H9 (cell line): ENCODE measurements at regions not wholly inside any gene's neighbourhood (a gene's known extent, or its start where the extent isn't known, plus 50 kb on each side); places are given as distances from the start of the nearest gene placed in this dataset.

Experiments
- DNase-seq: peaks from one replicate; pipeline ENCODE4 v3.0.0-alpha.2; 2017
- H2AFZ ChIP-seq: one replicate; pipeline ENCODE4 v1.6.1; 2013; ENCODE audit warnings: mild to moderate bottlenecking, low read length, control low read depth, moderate library complexity
- H2AK5ac ChIP-seq: 2 replicates; pipeline ENCODE4 v1.6.1; 2013; ENCODE audit warnings: low read length, control low read depth, mixed read lengths; ENCODE audit not compliant: insufficient read length
- H2BK120ac ChIP-seq: one replicate; pipeline ENCODE4 v1.6.1; 2013; ENCODE audit warnings: low read depth, mild to moderate bottlenecking, low read length, control low read depth, inconsistent platforms; ENCODE audit not compliant: poor library complexity, severe bottlenecking
- H2BK12ac ChIP-seq: 2 replicates; pipeline ENCODE4 v1.6.1; 2013; ENCODE audit warnings: low read length, control low read depth, mixed read lengths, low read depth; ENCODE audit not compliant: insufficient read length
- H2BK15ac ChIP-seq: 2 replicates; pipeline ENCODE4 v1.6.1; 2013; ENCODE audit warnings: low read depth, low read length, control low read depth
- H2BK20ac ChIP-seq: one replicate; pipeline ENCODE4 v1.6.1; 2013; ENCODE audit warnings: low read depth, mild to moderate bottlenecking, low read length, control low read depth, inconsistent platforms; ENCODE audit not compliant: poor library complexity, severe bottlenecking
- H2BK5ac ChIP-seq: 2 replicates; pipeline ENCODE4 v1.6.1; 2013; ENCODE audit warnings: low read length, control low read depth, mixed read lengths; ENCODE audit not compliant: insufficient read length
- H3K14ac ChIP-seq: 2 replicates; pipeline ENCODE4 v1.6.1; 2013; ENCODE audit warnings: low read length, control low read depth; ENCODE audit not compliant: insufficient read depth
- H3K18ac ChIP-seq: 2 replicates; pipeline ENCODE4 v1.6.1; 2013; ENCODE audit warnings: low read depth, mild to moderate bottlenecking, mixed read lengths, low read length, control low read depth; ENCODE audit not compliant: insufficient read length
- H3K23ac ChIP-seq: 2 replicates; pipeline ENCODE4 v1.6.1; 2013; ENCODE audit warnings: low read length, control low read depth, mixed read lengths, low read depth; ENCODE audit not compliant: insufficient read length
- H3K23me2 ChIP-seq: 2 replicates; pipeline ENCODE4 v1.6.1; 2013; ENCODE audit warnings: low read depth, mild to moderate bottlenecking, mixed read lengths, low read length, control low read depth; ENCODE audit not compliant: insufficient read length, poor library complexity, severe bottlenecking
- H3K27ac ChIP-seq: 2 replicates; pipeline ENCODE4 v1.5.1; 2013; ENCODE audit warnings: low read length, control low read depth, mixed read lengths, low read depth; ENCODE audit not compliant: insufficient read length
- H3K27me3 ChIP-seq: 2 replicates; pipeline ENCODE4 v1.6.1; 2013; ENCODE audit warnings: low read length, control low read depth, inconsistent platforms; ENCODE audit not compliant: insufficient read depth
- H3K4ac ChIP-seq: 2 replicates; pipeline ENCODE4 v1.6.1; 2013; ENCODE audit warnings: low read depth, mild to moderate bottlenecking, control low read depth, inconsistent platforms, low read length, moderate library complexity
- H3K4me1 ChIP-seq: 2 replicates; pipeline ENCODE4 v1.6.1; 2013; ENCODE audit warnings: low read length, control low read depth, inconsistent platforms; ENCODE audit not compliant: insufficient read depth
- H3K4me2 ChIP-seq: 2 replicates; pipeline ENCODE4 v1.6.1; 2013; ENCODE audit warnings: low read length, control low read depth, mixed read lengths; ENCODE audit not compliant: insufficient read length, insufficient read depth
- H3K56ac ChIP-seq: 2 replicates; pipeline ENCODE4 v1.6.1; 2013; ENCODE audit warnings: low read depth, mild to moderate bottlenecking, mixed read lengths, low read length, control low read depth; ENCODE audit not compliant: insufficient read length
- H3K79me1 ChIP-seq: 2 replicates; pipeline ENCODE4 v1.6.1; 2013; ENCODE audit warnings: low read depth, mild to moderate bottlenecking, moderate library complexity, low read length, control low read depth, inconsistent platforms; ENCODE audit not compliant: insufficient read depth, poor library complexity, severe bottlenecking
- H3K79me2 ChIP-seq: 2 replicates; pipeline ENCODE4 v1.6.1; 2013; ENCODE audit warnings: low read length, control low read depth, inconsistent platforms; ENCODE audit not compliant: insufficient read depth
- H3K9ac ChIP-seq: 2 replicates; pipeline ENCODE4 v1.6.1; 2013; ENCODE audit warnings: low read length, control low read depth, mixed read lengths; ENCODE audit not compliant: insufficient read length; ENCODE audit errors: extremely low read depth
- H3K9me3 ChIP-seq: one replicate; pipeline ENCODE4 v1.6.1; 2013; ENCODE audit warnings: low read depth, low read length, inconsistent platforms; ENCODE audit not compliant: control insufficient read depth
- H3T11ph ChIP-seq: one replicate; pipeline ENCODE4 v1.6.1; 2013; ENCODE audit warnings: mild to moderate bottlenecking, low read length, control low read depth, inconsistent platforms
- H4K20me1 ChIP-seq: one replicate; pipeline ENCODE4 v1.6.1; 2013; ENCODE audit not compliant: control insufficient read depth, insufficient read length, insufficient read depth
- H4K5ac ChIP-seq: 2 replicates; pipeline ENCODE4 v1.6.1; 2013; ENCODE audit warnings: low read depth, mild to moderate bottlenecking, mixed read lengths, low read length, control low read depth; ENCODE audit not compliant: insufficient read length
- H4K8ac ChIP-seq: replicated peaks from 2 replicates; pipeline ENCODE4 v1.6.1; 2013; ENCODE audit warnings: low read length, control low read depth, mixed read lengths, low read depth; ENCODE audit not compliant: insufficient read length
- H4K91ac ChIP-seq: 2 replicates; pipeline ENCODE4 v1.6.1; 2013; ENCODE audit warnings: low read depth, mild to moderate bottlenecking, moderate library complexity, mixed read lengths, low read length, control low read depth; ENCODE audit not compliant: insufficient read length
- H3K27ac Mint-ChIP-seq, 3 experiments: 2 replicates in 2 of 3; 3 replicates in 1 of 3; pipeline ENCODE4 v1.8.0; 2020 to 2021; ENCODE audit warnings: mixed read lengths in 3 of 3, mild to moderate bottlenecking in 1 of 3, moderate library complexity in 1 of 3
- H3K27me3 Mint-ChIP-seq: 2 replicates; pipeline ENCODE4 v1.8.0; 2021; ENCODE audit warnings: low read depth, mild to moderate bottlenecking, moderate library complexity, mixed read lengths
- H3K36me3 Mint-ChIP-seq, 3 experiments: 2 replicates in 2 of 3; 3 replicates in 1 of 3; pipeline ENCODE4 v1.8.0; 2020 to 2021; ENCODE audit warnings: low read depth in 3 of 3, mixed read lengths in 3 of 3; ENCODE audit not compliant: insufficient read depth in 1 of 3
- H3K4me1 Mint-ChIP-seq, 2 experiments: 2 replicates each; pipeline ENCODE4 v1.8.0; 2020; ENCODE audit warnings: mixed read lengths in 2 of 2
- H3K4me3 Mint-ChIP-seq, 2 experiments: 2 replicates in 1 of 2; 3 replicates in 1 of 2; pipeline ENCODE4 v1.8.0; 2020 to 2021; ENCODE audit warnings: mild to moderate bottlenecking in 2 of 2, mixed read lengths in 2 of 2, moderate library complexity in 1 of 2
- H3K9me3 Mint-ChIP-seq, 2 experiments: 2 replicates in 1 of 2; 3 replicates in 1 of 2; pipeline ENCODE4 v1.8.0; 2020; ENCODE audit warnings: mild to moderate bottlenecking in 2 of 2, mixed read lengths in 2 of 2, moderate library complexity in 1 of 2
- CTCF ChIP-seq: fragments of 200-600 bp; sonication (generic); conservative IDR thresholded peaks from 3 replicates; pipeline ENCODE4 v1.8.0; 2021; ENCODE audit warnings: antibody characterized with exemption, mild to moderate bottlenecking
- WGBS: extraction: QIAGEN DNeasy Blood & Tissue Kit; methylation state at CpG from one replicate; pipeline ENCODE4 v1.1.7; 2013; ENCODE audit warnings: missing lambda C conversion rate, low lambda C conversion rate, mixed read lengths; ENCODE audit not compliant: insufficient read length; ENCODE audit errors: extremely low coverage; 5-methylcytosine and 5-hydroxymethylcytosine counted together

DNA sequence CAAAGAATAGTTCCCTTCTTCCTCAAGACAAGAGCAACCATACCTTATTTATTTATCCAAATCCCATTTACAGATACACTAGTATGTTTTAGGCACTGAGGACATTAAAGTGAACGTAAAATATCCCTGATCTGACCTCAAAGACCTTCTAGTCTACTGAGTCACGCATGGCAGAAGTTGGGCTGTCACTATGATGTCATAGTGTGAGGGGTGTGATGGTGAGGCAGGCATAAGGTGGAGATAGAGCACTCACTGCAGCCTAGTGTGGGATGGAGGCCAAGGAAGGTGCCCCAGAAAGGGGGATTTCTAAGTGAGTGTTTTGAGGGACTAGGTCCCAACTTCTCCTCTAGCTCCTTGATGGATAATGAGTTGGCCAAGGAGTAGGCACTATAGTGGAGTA, 249.5 kb upstream of the SKOR2 start:
- Mint-ChIP-seq H3K9me3 (no peaks in the 10 kb centered on the region), H3K4me3 (no peak overlapping the region), H3K27ac (no peak overlapping the region), H3K27me3 (peaks cover 2% of the 10 kb centered on the region), H3K36me3 (no peaks in the 10 kb centered on the region), H3K4me1 (no peaks in the 10 kb centered on the region)
- no peak overlapping the region for H3T11ph ChIP-seq
- no peaks in the 10 kb centered on the region for H4K20me1 ChIP-seq
- TF ChIP-seq CTCF = no peak
- no peak overlapping the region for H4K8ac ChIP-seq
- H4K91ac ChIP-seq = no peak overlapping the region
- no peak overlapping the region for H3K27ac ChIP-seq
- no peak overlapping the region for H3K9ac ChIP-seq
- H3K56ac ChIP-seq = no peak overlapping the region
- no peaks in the 10 kb centered on the region for H3K79me1 ChIP-seq
- H2BK12ac ChIP-seq = no peak overlapping the region
- H2AFZ ChIP-seq = no peak overlapping the region
- no peak overlapping the region for H2BK120ac ChIP-seq
- no peaks in the 10 kb centered on the region for H3K27me3 ChIP-seq
- no peak overlapping the region for H2AK5ac ChIP-seq
- DNase-seq = no peak
- no peak overlapping the region for H3K14ac ChIP-seq
- no peak overlapping the region for H4K5ac ChIP-seq
- no peak overlapping the region for H3K4me2 ChIP-seq
- H3K9me3 ChIP-seq = no peaks in the 10 kb centered on the region
- WGBS = no CpG with 5 or more reads among the region's 2 CpGs
- no peak overlapping the region for H3K18ac ChIP-seq
- H3K79me2 ChIP-seq = no peaks in the 10 kb centered on the region
- no peak overlapping the region for H2BK20ac ChIP-seq
- H3K23ac ChIP-seq = no peak overlapping the region
- H3K4me1 ChIP-seq = no peaks in the 10 kb centered on the region
- no peaks in the 10 kb centered on the region for H3K23me2 ChIP-seq
- H3K4ac ChIP-seq = no peak overlapping the region
- H2BK5ac ChIP-seq = no peak overlapping the region
- H2BK15ac ChIP-seq = no peak overlapping the region
